ENCODE measurements at regions not wholly inside any gene's neighbourhood (a gene's known extent, or its start where the extent isn't known, plus 50 kb on each side); places are given as distances from the start of the nearest gene placed in this dataset.

DNA sequence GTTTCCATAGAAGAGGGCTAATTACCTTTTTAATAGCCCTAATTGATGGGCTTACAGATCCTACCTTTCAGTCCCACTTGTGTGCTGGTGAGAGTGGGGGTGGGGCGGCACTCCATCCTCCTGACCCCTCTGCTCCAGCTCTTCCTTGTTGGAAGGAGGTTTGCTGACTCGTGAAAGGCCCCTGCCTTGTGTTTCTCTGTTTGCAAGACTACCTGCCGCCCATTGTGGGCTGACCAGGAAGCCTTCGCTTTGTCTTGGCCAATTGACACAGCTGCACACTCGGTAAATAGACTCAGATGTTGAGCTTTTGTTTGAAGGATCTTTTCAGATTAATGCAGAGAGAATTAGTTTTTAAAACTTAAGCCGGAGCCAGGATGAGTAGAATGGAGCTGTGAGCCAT lies 197.3 kb upstream of the HES1 start:
- TF ChIP-seq POLR2A (IDR thresholded peaks at IDR 0.05) (no peak), EP300 (IDR thresholded peaks at IDR 0.05) (no peak)
